Stomach (tissue), 8 donors: ENCODE measurements at regions not wholly inside any gene's neighbourhood (a gene's known extent, or its start where the extent isn't known, plus 50 kb on each side); places are given as distances from the start of the nearest gene placed in this dataset.

ENCODE experiments used
- DNase-seq, 2 donors: peaks; one replicate each; pipeline versions ENCODE4 v3.0.0 to v3.0.0-alpha.2; 2013 to 2019
- H3K27ac ChIP-seq, 5 donors: fragments of 200-600 bp in 4 of 5; sonication (generic) in 4 of 5; one replicate each; pipeline ENCODE4 v1.5.1; 2013 to 2019; ENCODE audit warnings: mild to moderate bottlenecking in 1 of 5, moderate library complexity in 1 of 5
- H3K27me3 ChIP-seq, 3 donors: fragments of 200-600 bp; sonication (generic); one replicate each; pipeline ENCODE4 v1.5.1; 2017 to 2019; ENCODE audit warnings: mixed run types in 1 of 3
- H3K36me3 ChIP-seq, 4 donors: fragments of 200-600 bp; sonication (generic); 1 replicate in 3 of 4; 2 replicates in 1 of 4; pipeline ENCODE4 v1.5.1; 2016 to 2019
- H3K4me1 ChIP-seq, 4 donors: fragments of 200-600 bp; sonication (generic); one replicate each; pipeline ENCODE4 v1.5.1; 2016 to 2019
- H3K4me3 ChIP-seq, 4 donors: fragments of 200-600 bp; sonication (generic) in 3 of 4; one replicate each; pipeline ENCODE4 v1.5.1; 2016 to 2019; ENCODE audit warnings: mild to moderate bottlenecking in 1 of 4
- H3K9me3 ChIP-seq, 4 donors: fragments of 200-600 bp; sonication (generic); one replicate each; pipeline ENCODE4 v1.5.1; 2016 to 2019
- EP300 ChIP-seq: sonication (generic); formaldehyde crosslinking; IDR thresholded peaks from one replicate; pipeline ENCODE4 v1.6.1; 2017; ENCODE audit warnings: antibody characterized with exemption
- POLR2A ChIP-seq, 4 donors: fragments of 450-650 bp; IDR thresholded peaks; one replicate each; pipeline ENCODE4 v1.6.1; 2016; ENCODE audit warnings: antibody characterized with exemption in 4 of 4, control low read depth in 2 of 4, mild to moderate bottlenecking in 1 of 4, moderate library complexity in 1 of 4
- POLR2AphosphoS5 ChIP-seq, 3 donors: sonication (generic); formaldehyde crosslinking; IDR thresholded peaks; one replicate each; pipeline ENCODE4 v1.6.1; 2016; ENCODE audit warnings: antibody characterized with exemption in 3 of 3
- WGBS, 5 donors: extraction: QIAGEN DNeasy Blood & Tissue Kit in 3 of 5; methylation state at CpG; one replicate each; pipeline versions ENCODE4 v1.1.5 to v1.1.7; 2013 to 2018; 5-methylcytosine and 5-hydroxymethylcytosine counted together
- intact Hi-C: fragments of 100-400 bp; cut with DNase I; formaldehyde crosslinking; loops from one replicate; pipeline ENCODE4 v1.15.1; 2023; ENCODE audit warnings: low total_unique reads
- TF ChIP-seq, protein P1 (sequence below), 7 experiments: fragments of 450-650 bp in 4 of 7; fragments of 200-600 bp in 3 of 7; sonication (generic) in 3 of 7; IDR thresholded peaks; one replicate each; pipeline ENCODE4 v1.5.1; 2016 to 2019; ENCODE audit warnings: antibody characterized with exemption in 7 of 7, control low read depth in 2 of 7, mild to moderate bottlenecking in 1 of 7
- donor health status: healthy with polysubstance abuse.
- donor health status: Bipolar disorder and iron deficiency.
- donor health status: healthy.

DNA sequence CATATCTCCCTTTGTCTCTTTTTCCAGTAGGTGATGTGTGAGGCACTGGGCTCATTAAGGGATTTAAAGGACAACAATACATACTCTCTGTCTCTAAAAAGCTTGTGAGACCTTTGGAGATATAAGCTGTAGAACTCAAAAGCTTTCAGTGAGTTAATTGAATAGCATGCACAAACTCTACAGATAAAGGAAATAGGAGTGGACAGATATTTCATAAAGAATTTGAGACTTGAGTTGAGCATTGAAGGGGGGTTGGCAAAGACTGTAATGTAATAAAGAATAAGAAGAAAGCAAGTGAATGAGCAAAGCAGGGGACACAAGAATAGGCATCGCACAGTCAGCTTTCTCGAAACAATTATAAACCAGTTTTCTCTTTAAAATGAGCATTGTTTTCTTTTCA, 583.4 kb upstream of the DPPA4 start:
- DNase-seq, result no peak
- Histone ChIP-seq H3K4me1 (no peaks in the 10 kb centered on the region), H3K4me3 (no peak overlapping the region), H3K9me3 (no peaks in the 10 kb centered on the region), H3K36me3 (no peaks in the 10 kb centered on the region), H3K27me3 (no peaks in the 10 kb centered on the region), H3K27ac (no peak overlapping the region)
- TF ChIP-seq EP300, result no peak
- TF ChIP-seq, protein P1, sequence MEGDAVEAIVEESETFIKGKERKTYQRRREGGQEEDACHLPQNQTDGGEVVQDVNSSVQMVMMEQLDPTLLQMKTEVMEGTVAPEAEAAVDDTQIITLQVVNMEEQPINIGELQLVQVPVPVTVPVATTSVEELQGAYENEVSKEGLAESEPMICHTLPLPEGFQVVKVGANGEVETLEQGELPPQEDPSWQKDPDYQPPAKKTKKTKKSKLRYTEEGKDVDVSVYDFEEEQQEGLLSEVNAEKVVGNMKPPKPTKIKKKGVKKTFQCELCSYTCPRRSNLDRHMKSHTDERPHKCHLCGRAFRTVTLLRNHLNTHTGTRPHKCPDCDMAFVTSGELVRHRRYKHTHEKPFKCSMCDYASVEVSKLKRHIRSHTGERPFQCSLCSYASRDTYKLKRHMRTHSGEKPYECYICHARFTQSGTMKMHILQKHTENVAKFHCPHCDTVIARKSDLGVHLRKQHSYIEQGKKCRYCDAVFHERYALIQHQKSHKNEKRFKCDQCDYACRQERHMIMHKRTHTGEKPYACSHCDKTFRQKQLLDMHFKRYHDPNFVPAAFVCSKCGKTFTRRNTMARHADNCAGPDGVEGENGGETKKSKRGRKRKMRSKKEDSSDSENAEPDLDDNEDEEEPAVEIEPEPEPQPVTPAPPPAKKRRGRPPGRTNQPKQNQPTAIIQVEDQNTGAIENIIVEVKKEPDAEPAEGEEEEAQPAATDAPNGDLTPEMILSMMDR (IDR thresholded peaks at IDR 0.05), result no peak
- no peak for TF ChIP-seq POLR2AphosphoS5 (IDR thresholded peaks at IDR 0.05)
- no peak for TF ChIP-seq POLR2A (IDR thresholded peaks at IDR 0.05)
- 92 to 97% (median 95%) methylated on average over 2 of the region's 2 CpGs for WGBS, 5 donors
- intact Hi-C loops, result no loop called here

DNA sequence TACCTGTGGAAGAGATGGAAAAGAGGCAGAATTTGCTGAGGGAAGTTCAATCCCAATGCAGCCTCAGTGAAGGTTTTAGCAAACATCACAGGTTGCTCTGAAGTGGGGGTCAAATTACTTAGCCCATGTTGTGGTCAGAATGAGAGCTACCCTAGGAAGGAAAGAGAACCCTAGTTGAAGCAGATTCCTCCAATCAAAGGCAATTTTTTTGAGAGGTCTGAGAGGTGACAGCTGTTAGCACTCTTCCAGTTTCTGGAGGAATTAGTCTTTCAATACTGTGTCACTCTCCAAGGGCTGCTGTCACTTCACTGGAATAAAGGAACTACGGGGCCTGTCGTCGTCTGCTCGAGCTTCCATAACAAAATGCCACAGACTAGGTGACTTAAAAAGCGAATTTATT, 584.2 kb upstream of the DPPA4 start:
- no peak overlapping the region for H3K27ac ChIP-seq
- H3K36me3 ChIP-seq, result no peaks in the 10 kb centered on the region
- no peak for DNase-seq
- H3K4me3 ChIP-seq, result no peak overlapping the region
- intact Hi-C loops, result no loop called here
- H3K9me3 ChIP-seq, result no peaks in the 10 kb centered on the region
- H3K27me3 ChIP-seq, result no peaks in the 10 kb centered on the region
- H3K4me1 ChIP-seq, result no peaks in the 10 kb centered on the region
- TF ChIP-seq POLR2AphosphoS5 (IDR thresholded peaks at IDR 0.05) (no peak), POLR2A (IDR thresholded peaks at IDR 0.05) (no peak), EP300 (no peak)
- TF ChIP-seq, protein P1 (IDR thresholded peaks at IDR 0.05), result no peak
- 83 to 95% (median 93%) methylated on average over 5 of the region's 5 CpGs for WGBS, 5 donors

DNA sequence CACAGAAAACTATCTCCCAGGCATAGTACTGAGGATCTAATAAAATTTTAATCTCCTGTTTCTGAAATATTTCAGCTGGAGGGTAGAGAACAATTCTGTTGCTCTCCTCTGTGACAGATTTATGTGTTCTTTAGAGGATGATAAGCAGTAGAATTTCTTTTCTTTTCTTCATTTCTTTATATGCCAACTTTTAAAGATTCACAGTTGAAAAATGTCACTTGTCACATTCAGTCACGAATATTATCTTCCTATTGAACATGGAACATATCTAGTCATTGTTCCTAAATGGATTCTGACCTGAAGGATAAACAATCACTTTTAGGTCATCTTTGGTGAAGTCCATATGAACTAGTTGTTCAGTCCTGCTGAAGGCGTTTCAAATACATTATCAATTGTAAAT, 585.5 kb upstream of the DPPA4 start:
- Histone ChIP-seq H3K4me1 (no peaks in the 10 kb centered on the region), H3K9me3 (no peaks in the 10 kb centered on the region), H3K27me3 (no peaks in the 10 kb centered on the region), H3K36me3 (no peaks in the 10 kb centered on the region), H3K4me3 (no peak overlapping the region), H3K27ac (no peak overlapping the region)
- no peak for TF ChIP-seq POLR2AphosphoS5 (IDR thresholded peaks at IDR 0.05)
- TF ChIP-seq EP300, result no peak
- TF ChIP-seq POLR2A (IDR thresholded peaks at IDR 0.05), result no peak
- TF ChIP-seq, protein P1 (IDR thresholded peaks at IDR 0.05), result no peak
- intact Hi-C loops, result no loop called here
- no peak for DNase-seq
- WGBS, 5 donors, result 56 to 72% (median 62%) methylated on average over 2 of the region's 2 CpGs

- Histone ChIP-seq H3K9me3 (no peaks in the 10 kb centered on the region), H3K27ac (no peak overlapping the region), H3K36me3 (no peaks in the 10 kb centered on the region), H3K4me1 (no peaks in the 10 kb centered on the region), H3K27me3 (no peaks in the 10 kb centered on the region), H3K4me3 (no peak overlapping the region)
- intact Hi-C loops, result no loop called here
- TF ChIP-seq, protein P1 (IDR thresholded peaks at IDR 0.05), result no peak
- TF ChIP-seq EP300, result no peak
- no peak for TF ChIP-seq POLR2A (IDR thresholded peaks at IDR 0.05)
- TF ChIP-seq POLR2AphosphoS5 (IDR thresholded peaks at IDR 0.05), result no peak
- no peak for DNase-seq
- 86 to 94% (median 91%) methylated on average over 3 of the region's 3 CpGs for WGBS, 5 donors
Observed at GRCh38 chr3:109923431-109923830, 586.1 kb upstream of the DPPA4 start.

DNA sequence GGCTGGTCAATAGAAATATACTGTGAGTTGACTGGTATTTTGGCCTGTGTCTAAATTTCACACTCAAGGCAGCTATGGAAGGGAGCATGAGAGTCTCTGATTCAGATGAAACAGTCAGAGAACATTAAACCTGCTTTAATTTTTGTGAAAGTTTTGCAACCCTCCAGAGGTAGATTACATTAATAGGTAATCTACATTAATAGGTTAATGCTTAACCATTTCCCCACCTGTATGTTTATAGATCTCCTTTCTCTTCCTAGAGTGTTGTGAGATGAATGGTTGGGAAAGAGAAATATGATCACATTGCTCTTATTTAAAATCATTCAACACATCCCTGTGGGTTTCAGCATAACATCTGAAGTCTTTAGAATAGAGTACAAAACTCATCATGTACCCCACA, 586.9 kb upstream of the DPPA4 start:
- no peaks in the 10 kb centered on the region for H3K4me1 ChIP-seq
- no peaks in the 10 kb centered on the region for H3K9me3 ChIP-seq
- no peaks in the 10 kb centered on the region for H3K27me3 ChIP-seq
- no peak for DNase-seq
- intact Hi-C loops, result no loop called here
- TF ChIP-seq POLR2AphosphoS5 (IDR thresholded peaks at IDR 0.05), result no peak
- TF ChIP-seq, protein P1 (IDR thresholded peaks at IDR 0.05), result no peak
- TF ChIP-seq POLR2A (IDR thresholded peaks at IDR 0.05), result no peak
- no peak for TF ChIP-seq EP300
- H3K27ac ChIP-seq, result peak overlapping the region in 1 of 5 donors; percentile 11
- no peaks in the 10 kb centered on the region for H3K36me3 ChIP-seq
- no peak overlapping the region for H3K4me3 ChIP-seq
